ENCODE measurements at regions not wholly inside any gene's neighbourhood (a gene's known extent, or its start where the extent isn't known, plus 50 kb on each side); places are given as distances from the start of the nearest gene placed in this dataset.

DNA sequence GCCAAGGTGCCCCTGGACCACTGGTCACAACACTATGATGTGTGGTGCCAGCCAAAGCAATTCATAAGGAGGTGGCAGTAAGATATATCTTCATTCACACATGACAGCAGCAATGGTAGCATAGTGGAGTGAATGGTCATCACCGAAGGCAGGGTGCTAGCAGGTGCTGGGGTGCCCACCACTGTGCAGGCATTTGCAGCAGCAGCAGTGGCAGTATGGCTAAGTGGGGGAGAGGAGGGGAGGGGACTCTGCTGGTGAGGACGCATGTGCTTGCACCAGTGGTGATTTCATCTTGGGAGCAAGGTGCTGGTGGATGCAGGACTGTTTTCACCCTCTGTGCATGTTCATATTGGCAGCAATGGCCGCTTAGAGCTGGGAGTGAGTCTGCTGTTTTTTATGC lies 419.1 kb upstream of the KLHL4 start:
- no peak for DNase-seq
- 87% methylated on average over 3 of the region's 3 CpGs for WGBS (ENCODE audit: insufficient coverage)

DNA sequence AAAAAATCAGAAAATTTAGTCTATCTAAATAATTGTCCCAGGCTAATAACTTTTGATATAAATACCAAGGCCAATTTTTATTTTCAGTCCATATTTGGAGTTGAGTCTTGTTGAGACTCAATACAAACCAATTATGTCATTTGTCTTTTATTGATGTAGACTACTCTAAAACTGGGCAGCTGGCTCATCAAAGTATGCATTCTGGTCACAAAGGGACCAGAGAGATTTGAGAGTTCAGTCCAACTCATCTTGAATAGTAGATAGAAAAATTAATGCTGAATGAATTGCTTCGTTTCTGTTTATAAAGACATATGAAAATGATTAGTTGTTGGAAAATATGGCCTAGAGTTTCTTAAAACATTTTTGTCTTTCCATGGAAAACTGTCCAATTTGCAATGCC lies 412.5 kb upstream of the KLHL4 start:
- DNase-seq = no peak
- H3K4me1 Mint-ChIP-seq = no peaks in the 10 kb centered on the region
- no peak for ATAC-seq (ENCODE audit: low read depth)
- no peak overlapping the region for H3K9ac ChIP-seq (ENCODE audit: low read length)
- no peaks in the 10 kb centered on the region for H3K79me2 ChIP-seq (ENCODE audit: control insufficient read depth, insufficient read depth, low read length)
- no peaks in the 10 kb centered on the region for H3K4me1 ChIP-seq (ENCODE audit: control insufficient read depth in 2 of 2, insufficient read depth in 2 of 2, low read length in 2 of 2)
- no peak overlapping the region for H3K27ac Mint-ChIP-seq
- H3K4me3 ChIP-seq (ENCODE audit: control extremely low read depth in 1 of 5, extremely low read depth in 1 of 5, insufficient read depth in 1 of 5, low read depth in 2 of 5, low read length in 4 of 5) = no peak overlapping the region
- intact Hi-C loops (cut with micrococcal nuclease) = no loop called here
- no peak overlapping the region for H2AFZ ChIP-seq (ENCODE audit: insufficient read depth, low read depth, low read length, poor library complexity, severe bottlenecking)
- no peaks in the 10 kb centered on the region for H3K36me3 ChIP-seq (replicated peaks in 1 of 2; ENCODE audit: control extremely low read depth in 1 of 2, control insufficient read depth in 1 of 2, extremely low read depth in 1 of 2, insufficient read depth in 2 of 2, low read length in 1 of 2)
- H3K4me3 Mint-ChIP-seq = no peak overlapping the region
- H3K27me3 ChIP-seq (replicated peaks in 1 of 4; ENCODE audit: control extremely low read depth in 1 of 4, control insufficient read depth in 3 of 4, insufficient read depth in 4 of 4, low read length in 3 of 4) = no peaks in the 10 kb centered on the region
- H3K4me2 ChIP-seq (replicated peaks; ENCODE audit: low read depth, low read length, poor library complexity, severe bottlenecking) = no peak overlapping the region
- no peak overlapping the region for H3K27ac ChIP-seq (ENCODE audit: low read length in 2 of 2)
- no peaks in the 10 kb centered on the region for H3K27me3 Mint-ChIP-seq
- TF ChIP-seq EZH2 (IDR thresholded peaks at IDR 0.05; ENCODE audit: borderline replicate concordance, insufficient read depth, low read depth, low read length, poor library complexity, severe bottlenecking) = no peak
- TF ChIP-seq, protein P1, sequence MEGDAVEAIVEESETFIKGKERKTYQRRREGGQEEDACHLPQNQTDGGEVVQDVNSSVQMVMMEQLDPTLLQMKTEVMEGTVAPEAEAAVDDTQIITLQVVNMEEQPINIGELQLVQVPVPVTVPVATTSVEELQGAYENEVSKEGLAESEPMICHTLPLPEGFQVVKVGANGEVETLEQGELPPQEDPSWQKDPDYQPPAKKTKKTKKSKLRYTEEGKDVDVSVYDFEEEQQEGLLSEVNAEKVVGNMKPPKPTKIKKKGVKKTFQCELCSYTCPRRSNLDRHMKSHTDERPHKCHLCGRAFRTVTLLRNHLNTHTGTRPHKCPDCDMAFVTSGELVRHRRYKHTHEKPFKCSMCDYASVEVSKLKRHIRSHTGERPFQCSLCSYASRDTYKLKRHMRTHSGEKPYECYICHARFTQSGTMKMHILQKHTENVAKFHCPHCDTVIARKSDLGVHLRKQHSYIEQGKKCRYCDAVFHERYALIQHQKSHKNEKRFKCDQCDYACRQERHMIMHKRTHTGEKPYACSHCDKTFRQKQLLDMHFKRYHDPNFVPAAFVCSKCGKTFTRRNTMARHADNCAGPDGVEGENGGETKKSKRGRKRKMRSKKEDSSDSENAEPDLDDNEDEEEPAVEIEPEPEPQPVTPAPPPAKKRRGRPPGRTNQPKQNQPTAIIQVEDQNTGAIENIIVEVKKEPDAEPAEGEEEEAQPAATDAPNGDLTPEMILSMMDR (IDR thresholded peaks at IDR 0.05) = no peak
- H3K9me3 Mint-ChIP-seq (ENCODE audit: insufficient read depth) = no peaks in the 10 kb centered on the region
- CTCF ChIA-PET = no interaction called here
- WGBS (ENCODE audit: insufficient coverage) = no CpG with 5 or more reads among the region's 1 CpG
- POLR2A ChIA-PET = no interaction called here
- H4K20me1 ChIP-seq (ENCODE audit: control insufficient read depth, insufficient read depth, low read length, poor library complexity, severe bottlenecking) = no peaks in the 10 kb centered on the region
- H3K9me3 ChIP-seq (ENCODE audit: control extremely low read depth in 1 of 3, control insufficient read depth in 2 of 3, insufficient read depth in 1 of 3, low read length in 2 of 3) = peaks cover 0 to 4% (median 0%) of the 10 kb centered on the region in 3 donors

More for the DNA sequence above, 419.1 kb upstream of the KLHL4 start:
- Histone ChIP-seq H3K79me2 (ENCODE audit: control insufficient read depth, insufficient read depth, low read length) (no peaks in the 10 kb centered on the region), H3K4me1 (ENCODE audit: control insufficient read depth in 2 of 2, insufficient read depth in 2 of 2, low read length in 2 of 2) (no peaks in the 10 kb centered on the region), H3K36me3 (replicated peaks in 1 of 2; ENCODE audit: control extremely low read depth in 1 of 2, control insufficient read depth in 1 of 2, extremely low read depth in 1 of 2, insufficient read depth in 2 of 2, low read length in 1 of 2) (no peaks in the 10 kb centered on the region), H3K27ac (ENCODE audit: low read length in 2 of 2) (no peak overlapping the region), H2AFZ (ENCODE audit: insufficient read depth, low read depth, low read length, poor library complexity, severe bottlenecking) (no peak overlapping the region), H3K9ac (ENCODE audit: low read length) (no peak overlapping the region), H3K4me3 (ENCODE audit: control extremely low read depth in 1 of 5, extremely low read depth in 1 of 5, insufficient read depth in 1 of 5, low read depth in 2 of 5, low read length in 4 of 5) (no peak overlapping the region), H3K9me3 (ENCODE audit: control extremely low read depth in 1 of 3, control insufficient read depth in 2 of 3, insufficient read depth in 1 of 3, low read length in 2 of 3) (no peaks in the 10 kb centered on the region), H3K27me3 (replicated peaks in 1 of 4; ENCODE audit: control extremely low read depth in 1 of 4, control insufficient read depth in 3 of 4, insufficient read depth in 4 of 4, low read length in 3 of 4) (no peaks in the 10 kb centered on the region), H4K20me1 (ENCODE audit: control insufficient read depth, insufficient read depth, low read length, poor library complexity, severe bottlenecking) (no peaks in the 10 kb centered on the region), H3K4me2 (replicated peaks; ENCODE audit: low read depth, low read length, poor library complexity, severe bottlenecking) (no peak overlapping the region)
- no peak overlapping the region for H3K27ac Mint-ChIP-seq
- POLR2A ChIA-PET = no interaction called here
- intact Hi-C loops (cut with micrococcal nuclease) = no loop called here
- H3K9me3 Mint-ChIP-seq (ENCODE audit: insufficient read depth) = no peaks in the 10 kb centered on the region
- no peak overlapping the region for H3K4me3 Mint-ChIP-seq
- CTCF ChIA-PET = no interaction called here
- H3K27me3 Mint-ChIP-seq = no peaks in the 10 kb centered on the region
- TF ChIP-seq, protein P1 (IDR thresholded peaks at IDR 0.05) = no peak
- no peak for TF ChIP-seq EZH2 (IDR thresholded peaks at IDR 0.05; ENCODE audit: borderline replicate concordance, insufficient read depth, low read depth, low read length, poor library complexity, severe bottlenecking)
- H3K4me1 Mint-ChIP-seq = no peaks in the 10 kb centered on the region
- ATAC-seq (ENCODE audit: low read depth) = no peak

Measured in B cell (primary cell).